ENCODE measurements at regions not wholly inside any gene's neighbourhood (a gene's known extent, or its start where the extent isn't known, plus 50 kb on each side); places are given as distances from the start of the nearest gene placed in this dataset.

DNA sequence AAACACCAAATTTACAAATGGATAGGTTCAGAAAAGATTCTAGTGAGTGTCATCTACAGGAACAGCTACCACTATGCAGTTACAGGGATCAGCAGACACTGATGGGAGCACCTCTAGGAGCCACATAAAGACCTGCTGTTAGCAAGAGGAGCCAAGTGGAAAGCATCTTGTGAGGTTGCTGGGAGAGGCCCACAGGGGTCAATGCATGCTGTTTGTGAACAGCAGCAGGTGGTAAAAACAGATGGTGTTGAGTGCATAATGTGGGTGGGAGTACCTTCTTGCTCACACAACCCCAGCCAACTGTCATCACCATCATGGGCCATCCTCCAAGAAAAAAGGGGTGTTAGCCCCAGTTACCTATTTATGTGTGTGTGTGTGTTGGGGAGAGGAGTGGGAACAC is 215.2 kb upstream of the SSTR1 start:
- Histone ChIP-seq H3K4me1 (ENCODE audit: control insufficient read depth, insufficient read depth, low read length) (no peaks in the 10 kb centered on the region), H3K27me3 (ENCODE audit: control insufficient read depth, insufficient read depth, low read length) (no peaks in the 10 kb centered on the region), H3K4me3 (ENCODE audit: low read depth in 2 of 2, low read length in 2 of 2) (no peak overlapping the region), H3K9me3 (ENCODE audit: control insufficient read depth, insufficient read depth, low read depth, low read length) (no peaks in the 10 kb centered on the region), H3K27ac (ENCODE audit: low read length) (no peak overlapping the region), H3K36me3 (ENCODE audit: control insufficient read depth, insufficient read depth, low read length) (no peaks in the 10 kb centered on the region)
- ChIA-PET CTCF (no interaction called here), POLR2A (no interaction called here)
- no peak for DNase-seq (ENCODE audit: low read depth, low spot score)
- BruUV-seq (replicated peaks): no TSS peak
- intact Hi-C loops (cut with micrococcal nuclease; ENCODE audit: unreplicated experiment) (no loop called here), in situ Hi-C loops (cut with HindIII; ENCODE audit: low pct_unique_long_range_greater_than_20kb, low sequenced_read_pairs) (no loop called here)
- no peak for ATAC-seq
- TF ChIP-seq TCF7L2 (IDR thresholded peaks at IDR 0.05; ENCODE audit: low read depth, low read length) (no peak), CTCF (IDR thresholded peaks at IDR 0.05) (no peak), POLR2AphosphoS5 (IDR thresholded peaks at IDR 0.05; ENCODE audit: low read depth, low read length) (no peak), SIN3A (IDR thresholded peaks at IDR 0.05; ENCODE audit: borderline replicate concordance, insufficient read depth, low read depth, low read length) (no peak)
- TF ChIP-seq, protein P1, sequence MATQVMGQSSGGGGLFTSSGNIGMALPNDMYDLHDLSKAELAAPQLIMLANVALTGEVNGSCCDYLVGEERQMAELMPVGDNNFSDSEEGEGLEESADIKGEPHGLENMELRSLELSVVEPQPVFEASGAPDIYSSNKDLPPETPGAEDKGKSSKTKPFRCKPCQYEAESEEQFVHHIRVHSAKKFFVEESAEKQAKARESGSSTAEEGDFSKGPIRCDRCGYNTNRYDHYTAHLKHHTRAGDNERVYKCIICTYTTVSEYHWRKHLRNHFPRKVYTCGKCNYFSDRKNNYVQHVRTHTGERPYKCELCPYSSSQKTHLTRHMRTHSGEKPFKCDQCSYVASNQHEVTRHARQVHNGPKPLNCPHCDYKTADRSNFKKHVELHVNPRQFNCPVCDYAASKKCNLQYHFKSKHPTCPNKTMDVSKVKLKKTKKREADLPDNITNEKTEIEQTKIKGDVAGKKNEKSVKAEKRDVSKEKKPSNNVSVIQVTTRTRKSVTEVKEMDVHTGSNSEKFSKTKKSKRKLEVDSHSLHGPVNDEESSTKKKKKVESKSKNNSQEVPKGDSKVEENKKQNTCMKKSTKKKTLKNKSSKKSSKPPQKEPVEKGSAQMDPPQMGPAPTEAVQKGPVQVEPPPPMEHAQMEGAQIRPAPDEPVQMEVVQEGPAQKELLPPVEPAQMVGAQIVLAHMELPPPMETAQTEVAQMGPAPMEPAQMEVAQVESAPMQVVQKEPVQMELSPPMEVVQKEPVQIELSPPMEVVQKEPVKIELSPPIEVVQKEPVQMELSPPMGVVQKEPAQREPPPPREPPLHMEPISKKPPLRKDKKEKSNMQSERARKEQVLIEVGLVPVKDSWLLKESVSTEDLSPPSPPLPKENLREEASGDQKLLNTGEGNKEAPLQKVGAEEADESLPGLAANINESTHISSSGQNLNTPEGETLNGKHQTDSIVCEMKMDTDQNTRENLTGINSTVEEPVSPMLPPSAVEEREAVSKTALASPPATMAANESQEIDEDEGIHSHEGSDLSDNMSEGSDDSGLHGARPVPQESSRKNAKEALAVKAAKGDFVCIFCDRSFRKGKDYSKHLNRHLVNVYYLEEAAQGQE (IDR thresholded peaks at IDR 0.05; ENCODE audit: insufficient read depth in 1 of 2, low read depth in 2 of 2, low read length in 1 of 2): no peak

DNA sequence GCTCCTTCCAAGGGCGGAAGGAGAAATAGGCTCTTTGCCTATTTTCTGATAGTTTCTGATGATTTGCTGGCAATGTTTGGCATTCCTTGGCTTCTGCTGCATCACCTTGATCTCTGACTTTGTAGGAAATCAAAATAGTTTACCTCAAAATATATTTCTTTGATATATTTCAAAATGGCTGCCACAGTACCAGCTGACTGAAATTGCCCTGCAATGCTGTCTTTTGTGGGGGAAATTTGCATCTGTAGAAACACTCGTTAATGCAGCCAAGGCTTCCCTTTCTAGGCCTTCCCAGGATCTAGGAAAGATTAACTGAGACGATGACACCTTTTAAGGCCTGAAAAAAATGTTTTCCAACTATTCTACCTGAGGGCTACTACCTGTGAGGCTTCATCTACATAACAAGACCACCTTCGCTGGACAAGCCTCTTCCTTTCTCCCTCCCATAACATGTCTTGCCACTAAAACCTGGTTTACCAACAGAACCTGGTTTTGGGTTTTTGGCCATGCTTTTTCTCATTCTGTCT is 212.8 kb upstream of the SSTR1 start:
- TF ChIP-seq, protein P1 (IDR thresholded peaks at IDR 0.05; ENCODE audit: insufficient read depth in 1 of 2, low read depth in 2 of 2, low read length in 1 of 2): no peak
- TF ChIP-seq CTCF (IDR thresholded peaks at IDR 0.05) (no peak), POLR2AphosphoS5 (IDR thresholded peaks at IDR 0.05; ENCODE audit: low read depth, low read length) (no peak), SIN3A (IDR thresholded peaks at IDR 0.05; ENCODE audit: borderline replicate concordance, insufficient read depth, low read depth, low read length) (no peak), TCF7L2 (IDR thresholded peaks at IDR 0.05; ENCODE audit: low read depth, low read length) (no peak)
- in situ Hi-C loops (cut with HindIII; ENCODE audit: low pct_unique_long_range_greater_than_20kb, low sequenced_read_pairs) (no loop called here), intact Hi-C loops (cut with micrococcal nuclease; ENCODE audit: unreplicated experiment) (no loop called here)
- Histone ChIP-seq H3K9me3 (ENCODE audit: control insufficient read depth, insufficient read depth, low read depth, low read length) (no peaks in the 10 kb centered on the region), H3K27me3 (ENCODE audit: control insufficient read depth, insufficient read depth, low read length) (no peaks in the 10 kb centered on the region), H3K36me3 (ENCODE audit: control insufficient read depth, insufficient read depth, low read length) (no peaks in the 10 kb centered on the region), H3K27ac (ENCODE audit: low read length) (no peak overlapping the region), H3K4me3 (ENCODE audit: low read depth in 2 of 2, low read length in 2 of 2) (no peak overlapping the region), H3K4me1 (ENCODE audit: control insufficient read depth, insufficient read depth, low read length) (no peaks in the 10 kb centered on the region)
- ChIA-PET POLR2A (no interaction called here), CTCF (no interaction called here)
- no TSS peak for BruUV-seq (replicated peaks)
- ATAC-seq (no peak), DNase-seq (ENCODE audit: low read depth, low spot score) (no peak)
